ENCODE measurements at regions not wholly inside any gene's neighbourhood (a gene's known extent, or its start where the extent isn't known, plus 50 kb on each side); places are given as distances from the start of the nearest gene placed in this dataset.

DNA sequence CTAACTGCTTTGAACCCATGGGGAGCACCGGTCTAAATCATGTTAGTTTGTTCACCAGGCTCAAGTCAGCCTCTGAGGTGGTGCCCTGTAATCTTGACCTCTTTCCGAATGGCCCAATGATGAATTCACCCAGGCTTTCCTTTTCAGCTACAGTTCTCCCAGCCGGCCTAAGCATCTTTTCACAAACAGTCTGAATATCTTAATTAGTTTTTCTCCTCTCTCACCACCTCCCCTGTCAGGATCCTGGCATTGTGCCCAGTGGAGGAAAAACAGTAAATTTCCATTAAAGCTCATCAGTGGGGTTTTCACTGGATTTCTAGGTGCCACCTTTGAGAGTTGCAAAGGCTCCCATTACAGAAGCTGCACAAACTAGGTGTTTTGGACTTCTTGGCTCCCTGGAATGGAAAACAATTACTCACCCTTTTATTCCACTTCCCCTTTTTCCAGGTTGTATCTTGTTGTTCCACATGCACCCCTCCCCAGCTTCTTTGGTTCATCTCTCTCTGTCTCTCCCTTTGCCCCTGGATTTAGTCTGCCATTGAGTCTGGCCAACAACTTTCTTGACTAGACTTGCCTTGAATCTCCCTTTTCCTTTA lies 69.4 kb upstream of the ADAMTSL1 start:
- TF ChIP-seq, protein P1, sequence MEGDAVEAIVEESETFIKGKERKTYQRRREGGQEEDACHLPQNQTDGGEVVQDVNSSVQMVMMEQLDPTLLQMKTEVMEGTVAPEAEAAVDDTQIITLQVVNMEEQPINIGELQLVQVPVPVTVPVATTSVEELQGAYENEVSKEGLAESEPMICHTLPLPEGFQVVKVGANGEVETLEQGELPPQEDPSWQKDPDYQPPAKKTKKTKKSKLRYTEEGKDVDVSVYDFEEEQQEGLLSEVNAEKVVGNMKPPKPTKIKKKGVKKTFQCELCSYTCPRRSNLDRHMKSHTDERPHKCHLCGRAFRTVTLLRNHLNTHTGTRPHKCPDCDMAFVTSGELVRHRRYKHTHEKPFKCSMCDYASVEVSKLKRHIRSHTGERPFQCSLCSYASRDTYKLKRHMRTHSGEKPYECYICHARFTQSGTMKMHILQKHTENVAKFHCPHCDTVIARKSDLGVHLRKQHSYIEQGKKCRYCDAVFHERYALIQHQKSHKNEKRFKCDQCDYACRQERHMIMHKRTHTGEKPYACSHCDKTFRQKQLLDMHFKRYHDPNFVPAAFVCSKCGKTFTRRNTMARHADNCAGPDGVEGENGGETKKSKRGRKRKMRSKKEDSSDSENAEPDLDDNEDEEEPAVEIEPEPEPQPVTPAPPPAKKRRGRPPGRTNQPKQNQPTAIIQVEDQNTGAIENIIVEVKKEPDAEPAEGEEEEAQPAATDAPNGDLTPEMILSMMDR (conservative IDR thresholded peaks at IDR 0.05; ENCODE audit: low read depth, low read length) = no peak
- H3K4me3 ChIP-seq (ENCODE audit: low read length) = no peak overlapping the region
- DNase-seq (ENCODE audit: low read depth) = no peak

DNA sequence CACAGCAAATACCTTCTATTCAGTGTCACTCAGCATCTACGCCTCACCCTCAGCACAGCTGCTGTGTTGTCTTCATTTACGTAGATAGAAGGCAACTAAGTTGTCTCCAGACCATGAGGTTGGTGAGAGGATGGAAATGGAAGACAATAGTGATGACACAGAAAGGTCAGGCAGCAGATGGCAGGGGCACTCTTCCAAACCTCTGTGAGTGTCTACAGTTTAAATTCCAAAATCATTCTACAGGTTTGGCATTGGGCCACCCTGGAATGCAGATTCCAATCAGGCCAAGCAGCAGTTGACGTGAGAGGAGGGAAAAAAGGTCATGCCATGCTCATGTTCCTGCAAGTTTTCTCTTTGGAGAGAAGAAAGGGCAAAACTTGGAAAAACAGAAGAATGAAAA lies 68.7 kb upstream of the ADAMTSL1 start:
- DNase-seq (ENCODE audit: low read depth) = no peak
- TF ChIP-seq, protein P1 (conservative IDR thresholded peaks at IDR 0.05; ENCODE audit: low read depth, low read length) = no peak

DNA sequence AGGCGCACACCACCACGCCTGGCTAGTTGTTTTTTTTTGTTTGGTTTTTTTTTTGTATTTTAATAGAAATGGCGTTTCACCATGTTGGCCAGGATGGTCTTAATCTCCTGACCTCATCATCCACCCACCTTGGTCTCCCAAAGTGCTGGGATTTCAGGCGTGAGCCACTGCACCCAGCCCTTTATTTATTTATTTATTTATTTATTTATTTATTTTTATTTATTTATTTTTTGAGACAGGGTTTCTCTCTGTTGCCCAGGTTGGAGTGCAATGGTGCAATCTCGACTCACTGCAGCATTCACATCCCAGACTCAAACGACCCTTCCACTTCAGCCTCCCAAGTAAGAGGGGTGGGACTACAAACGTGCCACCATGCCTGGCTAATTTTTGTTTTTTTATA lies 63.0 kb upstream of the ADAMTSL1 start:
- no peak overlapping the region for H3K4me3 ChIP-seq (ENCODE audit: low read length)
- DNase-seq (ENCODE audit: low read depth) = no peak
- TF ChIP-seq, protein P1 (conservative IDR thresholded peaks at IDR 0.05; ENCODE audit: low read depth, low read length) = no peak

More for the DNA sequence above, 68.7 kb upstream of the ADAMTSL1 start:
- H3K4me3 ChIP-seq (ENCODE audit: low read length) = no peak overlapping the region

DNA sequence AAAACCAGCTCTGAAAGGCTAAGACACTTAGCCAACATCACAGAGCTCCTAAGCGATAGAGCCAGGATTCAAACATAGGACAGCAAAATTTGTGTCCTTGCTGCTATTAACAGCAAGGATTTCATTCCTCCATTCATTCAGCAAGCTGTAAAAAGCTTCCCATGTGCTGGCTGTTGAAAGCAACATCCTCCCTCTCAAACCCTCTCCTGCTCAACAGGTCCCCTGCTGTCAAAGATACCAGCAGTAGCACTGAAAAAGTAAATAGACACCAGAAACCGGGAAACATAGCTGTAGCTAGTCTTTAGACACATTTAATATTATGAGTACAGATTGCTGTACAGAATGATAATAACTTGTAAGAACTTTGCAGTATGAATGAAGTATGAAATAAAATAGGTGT lies 52.6 kb upstream of the ADAMTSL1 start:
- H3K4me3 ChIP-seq (ENCODE audit: low read length) = no peak overlapping the region
- TF ChIP-seq, protein P1 (conservative IDR thresholded peaks at IDR 0.05; ENCODE audit: low read depth, low read length) = no peak
- DNase-seq (ENCODE audit: low read depth) = no peak

DNA sequence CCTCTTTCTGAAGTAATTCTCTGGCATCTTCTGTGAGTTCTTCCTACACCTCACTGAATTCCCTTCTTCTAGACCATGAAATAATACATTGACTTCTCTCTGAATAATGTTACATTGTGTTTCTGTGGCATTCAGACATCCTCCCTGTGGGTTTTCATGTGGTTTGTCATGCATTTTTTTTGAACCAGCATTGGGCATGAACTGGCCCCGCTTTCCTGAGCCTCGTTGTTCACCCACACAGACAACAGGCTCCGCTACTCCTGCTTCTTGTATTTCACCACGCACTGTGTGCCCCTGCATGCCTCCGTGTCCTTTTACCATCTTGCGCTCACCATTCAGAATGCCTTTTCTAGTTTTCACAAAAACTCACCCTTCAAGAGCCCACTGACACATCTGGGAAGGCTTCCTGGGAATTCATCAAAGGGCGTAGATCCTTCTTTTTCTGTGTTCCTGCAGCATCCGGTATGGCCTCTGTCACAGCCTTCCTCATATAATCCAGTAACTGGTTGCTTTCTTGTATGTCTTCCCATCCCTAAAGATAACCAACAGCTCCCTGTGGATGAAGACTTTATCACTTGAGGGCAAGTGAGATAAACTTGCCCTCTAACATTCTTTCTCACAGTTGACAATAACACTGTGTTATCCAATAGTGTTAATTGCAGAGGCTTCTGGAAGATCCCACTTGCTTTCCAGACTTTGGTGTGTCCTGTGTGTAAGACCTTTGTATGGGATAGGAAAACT lies 51.5 kb upstream of the ADAMTSL1 start:
- no peak for DNase-seq (ENCODE audit: low read depth)
- TF ChIP-seq, protein P1 (conservative IDR thresholded peaks at IDR 0.05; ENCODE audit: low read depth, low read length) = no peak
- H3K4me3 ChIP-seq (ENCODE audit: low read length) = no peak overlapping the region

DNA sequence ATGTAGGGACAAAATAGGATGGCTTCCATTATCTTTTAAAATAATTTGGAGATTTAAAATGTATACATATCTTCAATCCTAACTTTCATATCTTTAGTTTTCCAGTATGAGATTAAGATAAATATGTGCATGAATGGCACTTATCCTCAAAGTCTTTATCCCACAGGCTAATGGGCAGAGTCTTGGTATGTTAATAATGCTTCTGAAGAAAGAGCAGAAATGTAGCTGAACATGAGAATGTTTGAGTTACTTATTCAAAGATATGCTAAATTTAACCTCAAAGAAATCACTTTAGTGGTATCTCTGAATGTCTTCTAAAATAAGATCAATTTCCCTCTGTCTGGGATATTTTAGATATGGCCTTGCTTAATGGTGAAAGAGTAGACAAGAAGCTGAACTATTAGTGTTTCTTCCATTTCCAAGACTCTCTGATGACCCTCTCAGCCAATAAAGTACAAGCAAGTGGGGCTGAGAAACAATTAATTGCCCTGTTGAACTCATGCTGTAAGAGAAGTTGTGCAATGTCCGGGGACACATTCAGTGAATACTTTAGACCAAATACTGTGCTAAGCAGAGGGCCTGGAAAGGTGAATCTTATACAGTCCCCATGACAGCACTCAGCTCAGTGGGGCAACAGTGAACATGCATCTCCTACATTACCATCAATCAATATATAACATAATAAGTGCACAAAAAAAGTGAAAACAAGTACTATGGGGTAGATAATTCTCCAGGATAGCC lies 50.0 kb upstream of the ADAMTSL1 start:
- H3K4me3 ChIP-seq (ENCODE audit: low read length) = no peak overlapping the region
- no peak for DNase-seq (ENCODE audit: low read depth)
- TF ChIP-seq, protein P1 (conservative IDR thresholded peaks at IDR 0.05; ENCODE audit: low read depth, low read length) = no peak

Measured in retinal pigment epithelial cell (primary cell).